Keratinocyte (primary cell): ENCODE measurements at regions not wholly inside any gene's neighbourhood (a gene's known extent, or its start where the extent isn't known, plus 50 kb on each side); places are given as distances from the start of the nearest gene placed in this dataset.

Experiments used
- DNase-seq: peaks from one replicate; pipeline ENCODE4 v3.0.0-alpha.2; 2011; ENCODE audit warnings: low read depth, missing footprints, low spot score
- FAIRE-seq: peaks from 2 replicates; lab custom pipeline; 2011; peaks lifted over from hg19 to GRCh38; lab: Jason Lieb, UNC
- H2AFZ ChIP-seq: 2 replicates; pipeline ENCODE4 v1.6.0; 2012; ENCODE audit warnings: low read length, control low read depth, inconsistent platforms; ENCODE audit not compliant: control insufficient read depth
- H3K27ac ChIP-seq: 2 replicates; pipeline ENCODE4 v1.5.1; 2011; ENCODE audit warnings: low read length; ENCODE audit not compliant: control insufficient read depth, insufficient read depth
- H3K27me3 ChIP-seq: 3 replicates; pipeline ENCODE4 v1.6.0; 2011; ENCODE audit warnings: low read length; ENCODE audit not compliant: control insufficient read depth, insufficient read depth; ENCODE audit errors: extremely low read depth
- H3K36me3 ChIP-seq, 2 experiments: 2 replicates in 1 of 2; 3 replicates in 1 of 2; pipeline ENCODE4 v1.5.1; 2011; ENCODE audit warnings: low read length in 2 of 2, mild to moderate bottlenecking in 1 of 2; ENCODE audit not compliant: control insufficient read depth in 2 of 2, insufficient read depth in 2 of 2; ENCODE audit errors: extremely low read depth in 1 of 2
- H3K4me1 ChIP-seq: 3 replicates; pipeline ENCODE4 v1.5.1; 2011; ENCODE audit warnings: low read length; ENCODE audit not compliant: control insufficient read depth, insufficient read depth; ENCODE audit errors: extremely low read depth
- H3K4me2 ChIP-seq: 3 replicates; pipeline ENCODE4 v1.6.0; 2011; ENCODE audit warnings: low read depth, low read length; ENCODE audit not compliant: control insufficient read depth, insufficient read depth; ENCODE audit errors: extremely low read depth
- H3K4me3 ChIP-seq, 3 experiments: fragments of 200-600 bp in 1 of 3; sonication (generic) in 1 of 3; 2 replicates in 2 of 3; 3 replicates in 1 of 3; pipeline ENCODE4 v1.5.1; 2011 to 2016; ENCODE audit warnings: low read length in 3 of 3, mild to moderate bottlenecking in 3 of 3, control low read depth in 2 of 3, inconsistent platforms in 1 of 3, low read depth in 1 of 3, mixed read lengths in 1 of 3, mixed run types in 1 of 3, moderate library complexity in 1 of 3; ENCODE audit not compliant: control insufficient read depth in 2 of 3, insufficient read depth in 2 of 3; ENCODE audit errors: extremely low read depth in 1 of 3
- H3K79me2 ChIP-seq: 2 replicates; pipeline ENCODE4 v1.6.0; 2012; ENCODE audit warnings: low read length; ENCODE audit not compliant: control insufficient read depth, insufficient read depth
- H3K9ac ChIP-seq: 3 replicates; pipeline ENCODE4 v1.6.0; 2011; ENCODE audit warnings: low read length; ENCODE audit not compliant: control insufficient read depth, insufficient read depth; ENCODE audit errors: extremely low read depth
- H3K9me1 ChIP-seq: 3 replicates; pipeline ENCODE4 v1.6.0; 2011; ENCODE audit warnings: low read length; ENCODE audit not compliant: control insufficient read depth, insufficient read depth; ENCODE audit errors: extremely low read depth
- H3K9me3 ChIP-seq: 2 replicates; pipeline ENCODE4 v1.5.1; 2012; ENCODE audit warnings: low read depth, low read length; ENCODE audit not compliant: control insufficient read depth
- H4K20me1 ChIP-seq: 3 replicates; pipeline ENCODE4 v1.6.0; 2011; ENCODE audit warnings: low read length; ENCODE audit not compliant: control insufficient read depth, insufficient read depth; ENCODE audit errors: extremely low read depth
- EZH2 ChIP-seq: IDR thresholded peaks from one replicate; pipeline ENCODE4 v1.6.1; 2012; ENCODE audit warnings: inconsistent platforms, mild to moderate bottlenecking, low read length, moderate library complexity
- dilution Hi-C: fragments of 300-500 bp; cut with MboI; formaldehyde crosslinking; loops from one replicate; pipeline ENCODE4 v1.7.0; 2020; ENCODE audit warnings: low sequenced_read_pairs; ENCODE audit not compliant: extremely low pct_ligation_motif_present
- TF ChIP-seq, protein P1 (sequence below), 3 experiments: IDR thresholded peaks in 1 of 3; conservative IDR thresholded peaks in 1 of 3; optimal IDR thresholded peaks in 1 of 3; 2 replicates in 2 of 3; 3 replicates in 1 of 3; pipeline versions ENCODE3 to v1.5.1; 2011; ENCODE audit warnings: low read length in 3 of 3, mild to moderate bottlenecking in 3 of 3, moderate library complexity in 2 of 3, control low read depth in 1 of 3, inconsistent platforms in 1 of 3; ENCODE audit not compliant: insufficient read depth in 2 of 3; ENCODE audit errors: extremely low read depth in 1 of 3

DNA sequence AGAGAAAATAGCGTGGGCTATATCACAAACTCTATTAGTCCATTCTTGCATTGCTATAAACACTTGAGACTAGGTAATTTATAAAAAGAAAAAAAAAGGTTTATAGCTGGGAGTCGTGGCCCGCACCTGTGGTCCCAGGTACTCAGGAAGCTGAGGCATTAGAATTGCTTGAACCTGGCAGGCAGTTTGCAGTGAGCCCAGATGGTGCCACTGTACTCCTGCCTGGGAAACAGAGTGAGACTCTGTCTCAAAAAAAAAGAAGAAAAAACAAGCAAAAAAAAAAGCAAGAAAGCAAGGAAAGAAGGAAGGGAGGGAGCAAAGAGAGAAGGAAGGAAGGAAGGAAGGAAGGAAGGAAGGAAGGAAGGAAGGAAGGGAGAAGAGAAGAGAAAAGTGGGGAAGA, 904.2 kb upstream of the EDIL3 start:
- no peak overlapping the region for H3K4me2 ChIP-seq
- H4K20me1 ChIP-seq = no peaks in the 10 kb centered on the region
- H3K9me1 ChIP-seq = no peaks in the 10 kb centered on the region
- H3K4me1 ChIP-seq = no peaks in the 10 kb centered on the region
- H3K9ac ChIP-seq = no peak overlapping the region
- FAIRE-seq = no peak
- no peak for TF ChIP-seq EZH2
- TF ChIP-seq, protein P1, sequence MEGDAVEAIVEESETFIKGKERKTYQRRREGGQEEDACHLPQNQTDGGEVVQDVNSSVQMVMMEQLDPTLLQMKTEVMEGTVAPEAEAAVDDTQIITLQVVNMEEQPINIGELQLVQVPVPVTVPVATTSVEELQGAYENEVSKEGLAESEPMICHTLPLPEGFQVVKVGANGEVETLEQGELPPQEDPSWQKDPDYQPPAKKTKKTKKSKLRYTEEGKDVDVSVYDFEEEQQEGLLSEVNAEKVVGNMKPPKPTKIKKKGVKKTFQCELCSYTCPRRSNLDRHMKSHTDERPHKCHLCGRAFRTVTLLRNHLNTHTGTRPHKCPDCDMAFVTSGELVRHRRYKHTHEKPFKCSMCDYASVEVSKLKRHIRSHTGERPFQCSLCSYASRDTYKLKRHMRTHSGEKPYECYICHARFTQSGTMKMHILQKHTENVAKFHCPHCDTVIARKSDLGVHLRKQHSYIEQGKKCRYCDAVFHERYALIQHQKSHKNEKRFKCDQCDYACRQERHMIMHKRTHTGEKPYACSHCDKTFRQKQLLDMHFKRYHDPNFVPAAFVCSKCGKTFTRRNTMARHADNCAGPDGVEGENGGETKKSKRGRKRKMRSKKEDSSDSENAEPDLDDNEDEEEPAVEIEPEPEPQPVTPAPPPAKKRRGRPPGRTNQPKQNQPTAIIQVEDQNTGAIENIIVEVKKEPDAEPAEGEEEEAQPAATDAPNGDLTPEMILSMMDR (optimal IDR thresholded peaks at IDR 0.05 in 1 of 3, IDR thresholded peaks at IDR 0.05 in 1 of 3, conservative IDR thresholded peaks at IDR 0.05 in 1 of 3; ENCODE audit: extremely low read depth in 1 of 3, insufficient read depth in 2 of 3, low read length in 3 of 3) = no peak
- no peaks in the 10 kb centered on the region for H3K9me3 ChIP-seq
- H3K4me3 ChIP-seq = no peak overlapping the region
- DNase-seq = no peak
- dilution Hi-C loops = no loop called here
- no peak overlapping the region for H2AFZ ChIP-seq
- H3K79me2 ChIP-seq = no peaks in the 10 kb centered on the region
- H3K27ac ChIP-seq = no peak overlapping the region
- H3K36me3 ChIP-seq = no peaks in the 10 kb centered on the region
- H3K27me3 ChIP-seq = no peaks in the 10 kb centered on the region

DNA sequence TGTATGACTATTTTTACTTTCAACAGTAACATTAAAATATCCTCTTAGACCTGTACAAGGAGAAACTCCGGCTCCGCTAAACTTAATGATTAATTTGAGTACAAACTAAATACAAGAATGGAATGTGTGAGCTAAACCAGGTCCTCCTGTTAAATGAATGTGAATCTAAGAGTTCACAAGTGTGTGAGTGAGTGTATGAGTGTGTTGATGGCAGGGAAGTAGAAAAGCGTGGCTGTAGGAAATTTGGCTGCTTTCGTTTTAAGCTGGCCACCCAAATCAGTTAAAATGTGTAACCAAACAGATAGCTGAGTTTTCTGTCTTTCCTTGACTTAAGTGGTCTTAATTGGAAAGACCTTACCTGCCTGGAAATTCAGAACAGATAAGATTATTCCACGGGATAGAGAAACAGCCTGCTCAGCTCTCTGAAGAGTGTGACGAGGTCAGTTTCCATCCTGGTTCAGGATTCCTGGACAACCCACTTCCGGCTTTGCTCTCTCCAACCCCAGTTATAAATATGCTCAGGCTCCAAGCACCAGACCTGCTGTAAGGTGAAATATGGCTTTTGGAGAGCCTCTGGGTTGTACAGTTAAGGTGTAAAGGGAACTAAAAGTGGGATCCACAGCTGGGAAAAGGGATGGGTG, 908.6 kb upstream of the EDIL3 start:
- Histone ChIP-seq H3K4me3 (no peak overlapping the region), H3K9me1 (no peaks in the 10 kb centered on the region), H3K36me3 (no peaks in the 10 kb centered on the region), H3K27ac (no peak overlapping the region), H4K20me1 (no peaks in the 10 kb centered on the region), H3K9me3 (no peaks in the 10 kb centered on the region), H3K4me2 (no peak overlapping the region), H2AFZ (no peak overlapping the region), H3K9ac (no peak overlapping the region), H3K27me3 (no peaks in the 10 kb centered on the region), H3K79me2 (no peaks in the 10 kb centered on the region), H3K4me1 (no peaks in the 10 kb centered on the region)
- dilution Hi-C loops = no loop called here
- DNase-seq (no peak), FAIRE-seq (no peak)
- TF ChIP-seq EZH2 = no peak

DNA sequence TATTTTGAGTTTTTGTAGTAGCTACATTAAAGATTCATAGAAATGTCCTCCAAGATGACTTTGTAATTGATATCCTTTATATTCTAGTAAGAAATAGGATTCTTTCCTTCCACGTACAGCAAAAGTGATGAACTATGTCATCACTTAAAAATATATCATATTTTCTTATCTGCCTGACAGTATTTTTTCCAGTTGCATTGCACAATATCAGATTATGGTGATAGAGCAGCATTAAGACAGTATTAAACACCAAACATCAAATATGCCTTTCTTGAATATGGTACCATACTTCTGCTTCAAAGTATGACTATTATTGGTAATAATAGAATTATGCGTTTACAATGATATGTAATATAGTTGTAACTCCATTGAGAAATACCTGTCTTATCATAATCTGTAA, 919.8 kb upstream of the EDIL3 start:
- Histone ChIP-seq H3K27ac (no peak overlapping the region), H3K4me2 (no peak overlapping the region), H3K9me3 (no peaks in the 10 kb centered on the region), H3K4me1 (no peaks in the 10 kb centered on the region), H2AFZ (no peak overlapping the region), H3K36me3 (no peaks in the 10 kb centered on the region), H4K20me1 (no peaks in the 10 kb centered on the region), H3K9ac (no peak overlapping the region), H3K27me3 (no peaks in the 10 kb centered on the region), H3K4me3 (no peak overlapping the region), H3K9me1 (no peaks in the 10 kb centered on the region), H3K79me2 (no peaks in the 10 kb centered on the region)
- FAIRE-seq = no peak
- dilution Hi-C loops = no loop called here
- no peak for DNase-seq
- TF ChIP-seq EZH2 = no peak
- TF ChIP-seq, protein P1 (optimal IDR thresholded peaks at IDR 0.05 in 1 of 3, IDR thresholded peaks at IDR 0.05 in 1 of 3, conservative IDR thresholded peaks at IDR 0.05 in 1 of 3; ENCODE audit: extremely low read depth in 1 of 3, insufficient read depth in 2 of 3, low read length in 3 of 3) = no peak
